HL-60 (cell line): ENCODE measurements at regions not wholly inside any gene's neighbourhood (a gene's known extent, or its start where the extent isn't known, plus 50 kb on each side); places are given as distances from the start of the nearest gene placed in this dataset.

ENCODE experiments used
- DNase-seq, 2 experiments: peaks; one replicate each; pipeline ENCODE4 v3.0.0-alpha.2; 2010 to 2020; ENCODE audit warnings: low read depth in 1 of 2, low spot score in 1 of 2
- H3K27ac ChIP-seq: fragments of 250-450 bp; sonication (Bioruptor Pico); replicated peaks from 2 replicates; pipeline ENCODE4 v1.5.1; 2020; ENCODE audit warnings: mild to moderate bottlenecking, moderate library complexity
- H3K27me3 ChIP-seq: fragments of 250-450 bp; sonication (Bioruptor Pico); 2 replicates; pipeline ENCODE4 v1.5.1; 2021; ENCODE audit warnings: mild to moderate bottlenecking, moderate library complexity; ENCODE audit not compliant: insufficient read depth, poor library complexity, severe bottlenecking
- H3K4me3 ChIP-seq: replicated peaks from 2 replicates; pipeline ENCODE4 v1.5.1; 2011; ENCODE audit warnings: mild to moderate bottlenecking, control low read depth, low read length; ENCODE audit not compliant: insufficient read depth
- CTCF ChIP-seq: IDR thresholded peaks from one replicate; pipeline ENCODE4 v1.5.1; 2011; ENCODE audit warnings: low read length, control low read depth, inconsistent platforms; ENCODE audit not compliant: insufficient read depth
- GABPA ChIP-seq: IDR thresholded peaks from 2 replicates; pipeline ENCODE4 v1.6.1; 2012; ENCODE audit warnings: low read depth
- POLR2AphosphoS5 ChIP-seq: IDR thresholded peaks from 2 replicates; pipeline ENCODE4 v1.6.1; 2012; ENCODE audit warnings: low read depth
- REST ChIP-seq: IDR thresholded peaks from 2 replicates; pipeline ENCODE4 v1.6.1; 2012; ENCODE audit warnings: low read depth; ENCODE audit not compliant: insufficient replicate concordance
- SPI1 ChIP-seq: IDR thresholded peaks from 2 replicates; pipeline ENCODE4 v1.6.1; 2012; ENCODE audit warnings: low read depth, mild to moderate bottlenecking, borderline replicate concordance

GRCh38 chr11:111012491-111012890 lies 233.0 kb upstream of the POU2AF2 start:
- DNase-seq, result no peak

DNA sequence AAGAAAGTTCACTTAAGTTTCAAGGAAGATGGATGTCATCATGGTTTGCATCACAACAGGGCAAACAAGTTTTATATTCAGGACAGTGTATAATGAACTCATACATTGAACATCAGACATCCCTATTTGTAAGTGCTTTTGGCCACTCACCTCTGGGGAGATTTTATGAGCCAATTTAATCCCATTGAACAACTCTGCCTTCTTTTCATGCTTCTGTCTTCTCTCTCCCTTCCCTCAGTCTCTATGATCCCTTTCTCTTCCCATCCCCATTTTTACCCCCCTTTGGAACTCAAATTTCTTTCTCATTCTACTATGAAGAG lies 234.3 kb upstream of the POU2AF2 start:
- TF ChIP-seq CTCF (no peak), SPI1 (no peak)
- H3K4me3 ChIP-seq, result no peak overlapping the region
- DNase-seq, result no peak
- H3K27me3 ChIP-seq, result no peaks in the 10 kb centered on the region
- H3K27ac ChIP-seq, result no peak overlapping the region

More at GRCh38 chr11:111012491-111012890, 233.0 kb upstream of the POU2AF2 start:
- no peak overlapping the region for H3K4me3 ChIP-seq
- H3K27ac ChIP-seq, result no peak overlapping the region
- no peak for TF ChIP-seq REST
- TF ChIP-seq POLR2AphosphoS5, result no peak
- no peak for TF ChIP-seq GABPA
- TF ChIP-seq CTCF, result no peak
- TF ChIP-seq SPI1, result no peak
- H3K27me3 ChIP-seq, result no peaks in the 10 kb centered on the region

DNA sequence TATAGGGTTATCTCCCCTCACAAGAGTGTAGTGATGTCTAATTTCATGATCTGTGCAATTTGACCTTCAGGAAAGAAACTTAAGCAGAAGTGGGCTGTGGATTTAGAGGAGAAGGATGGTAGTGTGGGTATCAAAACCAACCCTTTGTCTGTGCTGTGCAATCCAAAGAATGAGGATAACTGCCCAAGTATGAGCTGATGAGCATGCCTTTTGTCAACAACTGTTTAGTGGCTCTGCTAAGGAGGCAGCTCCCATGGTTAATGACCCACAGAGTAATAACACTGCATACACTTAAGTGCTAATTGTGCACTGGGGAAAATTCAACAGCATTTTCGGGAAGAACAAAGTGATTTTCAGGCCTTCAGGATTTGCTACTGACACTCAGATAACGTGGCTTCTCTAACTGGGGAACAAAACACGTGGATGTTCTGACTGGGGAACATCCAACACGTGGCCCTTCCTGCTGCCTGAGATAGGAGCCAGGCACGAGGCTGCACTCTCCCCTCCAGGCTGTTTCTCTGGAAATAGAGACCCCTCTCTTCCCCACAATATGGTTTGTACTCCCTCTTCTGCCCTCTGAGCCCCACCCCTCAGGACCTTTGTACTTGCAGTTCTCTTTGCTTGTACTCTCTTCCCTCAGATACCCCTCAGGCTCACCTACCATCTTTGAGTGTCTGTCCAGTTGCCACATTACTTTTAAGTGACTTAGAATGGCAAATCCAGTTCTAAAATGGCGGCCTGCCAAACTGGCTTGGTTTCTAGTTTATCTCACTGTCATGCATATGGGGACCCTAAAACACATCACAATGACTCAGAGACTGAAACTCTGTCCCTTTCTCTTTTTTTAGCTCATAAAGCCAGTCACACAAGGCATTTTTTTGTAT lies 234.9 kb upstream of the POU2AF2 start:
- H3K4me3 ChIP-seq, result no peak overlapping the region
- H3K27me3 ChIP-seq, result no peaks in the 10 kb centered on the region
- no peak for TF ChIP-seq SPI1
- TF ChIP-seq REST, result no peak
- no peak for TF ChIP-seq POLR2AphosphoS5
- TF ChIP-seq GABPA, result no peak
- no peak for TF ChIP-seq CTCF
- no peak overlapping the region for H3K27ac ChIP-seq
- DNase-seq, result no peak

GRCh38 chr11:111006227-111006626 lies 239.3 kb upstream of the POU2AF2 start:
- Histone ChIP-seq H3K4me3 (no peak overlapping the region), H3K27ac (no peak overlapping the region), H3K27me3 (no peaks in the 10 kb centered on the region)
- DNase-seq, result no peak
- no peak for TF ChIP-seq GABPA
- no peak for TF ChIP-seq SPI1
- no peak for TF ChIP-seq REST
